Type B pancreatic cell (in vitro differentiated cells): ENCODE measurements at regions not wholly inside any gene's neighbourhood (a gene's known extent, or its start where the extent isn't known, plus 50 kb on each side); places are given as distances from the start of the nearest gene placed in this dataset.
"Not testable (repeated sequence)": the region's sequence is repeated elsewhere in the genome, so short reads cannot be mapped to it uniquely, and the experiment has no call there.

Experiments
- DNase-seq: peaks from one replicate; pipeline ENCODE4 v3.0.0; 2021; ENCODE audit warnings: mixed read lengths; ENCODE audit not compliant: unreplicated experiment; ENCODE audit errors: extremely low spot score
- H3K27ac Mint-ChIP-seq: 2 replicates; pipeline ENCODE4 v1.8.0; 2021; ENCODE audit warnings: mild to moderate bottlenecking, mixed read lengths
- H3K27me3 Mint-ChIP-seq: 2 replicates; pipeline ENCODE4 v1.8.0; 2021; ENCODE audit warnings: mixed read lengths
- H3K36me3 Mint-ChIP-seq: 2 replicates; pipeline ENCODE4 v1.8.0; 2021; ENCODE audit warnings: mixed read lengths
- H3K4me1 Mint-ChIP-seq: one replicate; pipeline ENCODE4 v1.8.0; 2021; ENCODE audit warnings: mixed read lengths; ENCODE audit not compliant: unreplicated experiment
- H3K4me3 Mint-ChIP-seq: 2 replicates; pipeline ENCODE4 v1.8.0; 2021; ENCODE audit warnings: mild to moderate bottlenecking, mixed read lengths
- H3K9me3 Mint-ChIP-seq: 2 replicates; pipeline ENCODE4 v1.8.0; 2021; ENCODE audit warnings: mixed read lengths
- CTCF ChIP-seq: fragments of 200-600 bp; sonication (generic); conservative IDR thresholded peaks from 2 replicates; pipeline ENCODE4 v1.5.0; 2021; ENCODE audit warnings: antibody characterized with exemption, mild to moderate bottlenecking

- H3K4me3 Mint-ChIP-seq = no peak overlapping the region
- no peak for DNase-seq
- peaks cover 15% of the 10 kb centered on the region for H3K27me3 Mint-ChIP-seq
Observed at GRCh38 chr2:221969830-221970144, 329.0 kb downstream of the PAX3 start.

GRCh38 chr2:221969087-221969829, 329.5 kb downstream of the PAX3 start:
- Mint-ChIP-seq H3K36me3 (no peaks in the 10 kb centered on the region), H3K4me3 (no peak overlapping the region), H3K9me3 (no peaks in the 10 kb centered on the region), H3K27me3 (peaks cover 15% of the 10 kb centered on the region), H3K4me1 (peaks cover 9% of the 10 kb centered on the region), H3K27ac (no peak overlapping the region)
- DNase-seq = no peak
- TF ChIP-seq CTCF = peak; percentile 89

More at GRCh38 chr2:221969830-221970144, 329.0 kb downstream of the PAX3 start:
- Mint-ChIP-seq H3K4me1 (peaks cover 9% of the 10 kb centered on the region), H3K27ac (no peak overlapping the region), H3K9me3 (no peaks in the 10 kb centered on the region), H3K36me3 (no peaks in the 10 kb centered on the region)
- TF ChIP-seq CTCF = no peak

DNA sequence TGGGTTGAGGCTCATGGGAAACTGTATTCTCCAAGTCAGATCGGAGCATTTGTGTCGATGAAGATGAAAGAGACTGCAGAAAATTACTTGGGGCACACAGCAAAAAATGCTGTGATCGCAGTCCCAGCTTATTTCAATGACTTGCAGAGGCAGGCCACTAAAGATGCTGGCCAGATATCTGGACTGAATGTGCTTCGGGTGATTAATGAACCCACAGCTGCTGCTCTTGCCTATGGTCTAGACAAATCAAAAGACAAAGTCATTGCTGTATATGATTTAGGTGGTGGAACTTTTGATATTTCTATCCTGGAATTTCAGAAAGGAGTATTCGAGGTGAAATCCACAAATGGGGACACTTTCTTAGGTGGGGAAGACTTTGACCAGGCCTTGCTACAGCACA, 336.6 kb downstream of the PAX3 start:
- H3K27me3 Mint-ChIP-seq = peaks cover 10% of the 10 kb centered on the region
- H3K27ac Mint-ChIP-seq = no peak overlapping the region
- no peak overlapping the region for H3K4me3 Mint-ChIP-seq
- TF ChIP-seq CTCF = no peak
- DNase-seq = no peak
- no peaks in the 10 kb centered on the region for H3K36me3 Mint-ChIP-seq
- peaks cover 4% of the 10 kb centered on the region for H3K9me3 Mint-ChIP-seq
- H3K4me1 Mint-ChIP-seq = peaks cover 9% of the 10 kb centered on the region

DNA sequence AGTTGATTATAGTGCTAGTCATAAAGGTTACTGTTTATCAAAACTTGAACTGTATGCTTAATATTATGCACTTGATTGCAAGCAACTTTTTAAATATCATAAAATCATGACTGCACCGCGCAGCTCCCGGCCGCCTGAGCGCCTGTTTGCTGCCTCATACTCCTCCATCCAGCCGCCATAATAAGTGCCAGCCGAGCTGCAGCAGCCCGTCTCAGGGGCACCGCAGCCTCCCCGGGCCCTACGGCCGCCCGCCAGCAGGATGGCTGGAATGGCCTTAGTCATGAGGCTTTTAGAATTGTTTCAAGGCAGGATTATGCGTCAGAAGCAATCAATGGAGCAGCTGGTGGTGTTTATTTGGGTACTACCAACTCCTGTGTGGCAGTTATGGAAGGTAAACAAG, 337.2 kb downstream of the PAX3 start:
- Mint-ChIP-seq H3K27me3 (peaks cover 10% of the 10 kb centered on the region), H3K27ac (no peak overlapping the region), H3K4me1 (peaks cover 7% of the 10 kb centered on the region), H3K4me3 (no peak overlapping the region), H3K9me3 (peaks cover 4% of the 10 kb centered on the region), H3K36me3 (no peaks in the 10 kb centered on the region)
- no peak for DNase-seq
- no peak for TF ChIP-seq CTCF

- H3K4me3 Mint-ChIP-seq = no peak overlapping the region
- DNase-seq = no peak
- H3K27ac Mint-ChIP-seq = no peak overlapping the region
- no peak for TF ChIP-seq CTCF
- H3K4me1 Mint-ChIP-seq = no peaks in the 10 kb centered on the region
- peaks cover 10% of the 10 kb centered on the region for H3K27me3 Mint-ChIP-seq
- no peaks in the 10 kb centered on the region for H3K36me3 Mint-ChIP-seq
- H3K9me3 Mint-ChIP-seq = peaks cover 4% of the 10 kb centered on the region
Observed at GRCh38 chr2:221958224-221958623, 340.6 kb downstream of the PAX3 start.

DNA sequence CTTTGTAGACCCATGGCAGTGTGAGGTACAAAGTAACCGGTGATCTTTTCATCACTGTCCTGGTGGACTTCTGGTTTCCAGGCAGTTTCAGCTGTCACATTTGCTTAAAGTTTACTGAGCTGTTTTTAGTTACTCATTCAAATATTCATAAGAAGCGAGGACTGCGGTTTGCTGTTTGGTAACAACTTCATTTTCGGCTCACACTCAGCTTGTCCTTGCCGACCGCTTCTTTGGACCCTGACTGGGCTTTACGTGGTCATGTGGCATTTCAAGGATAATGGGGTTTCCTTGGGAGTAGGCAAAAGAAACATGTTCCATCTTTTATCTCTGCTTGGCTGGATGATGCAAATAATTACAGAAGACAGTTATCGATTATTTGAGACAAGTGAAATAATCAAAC, 350.7 kb downstream of the PAX3 start:
- DNase-seq = no peak
- Mint-ChIP-seq H3K27me3 (peaks cover 7% of the 10 kb centered on the region), H3K27ac (no peak overlapping the region), H3K4me1 (peaks cover under 1% of the 10 kb centered on the region), H3K36me3 (no peaks in the 10 kb centered on the region), H3K4me3 (no peak overlapping the region), H3K9me3 (no peaks in the 10 kb centered on the region)
- TF ChIP-seq CTCF = no peak

DNA sequence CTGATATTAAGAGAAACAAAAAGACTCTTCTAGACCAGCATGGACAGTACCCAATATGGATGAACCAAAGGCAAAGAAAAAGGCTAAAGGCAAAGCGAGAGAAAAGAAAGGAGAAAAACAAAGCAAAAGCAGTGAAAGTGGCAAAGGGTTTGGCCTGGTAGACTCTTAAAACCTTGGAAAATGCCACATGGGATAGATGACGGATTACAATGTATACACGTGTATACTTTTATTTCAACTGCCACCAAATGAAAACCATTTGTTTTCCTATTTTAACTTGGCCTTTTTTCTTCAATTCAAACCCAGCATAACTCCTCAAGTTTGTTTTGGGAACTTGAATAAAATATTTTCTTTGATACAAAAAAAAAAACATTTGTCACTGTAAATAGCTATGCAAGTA, 354.3 kb downstream of the PAX3 start:
- H3K4me3 Mint-ChIP-seq, H3K27ac Mint-ChIP-seq, DNase-seq, H3K36me3 Mint-ChIP-seq, H3K4me1 Mint-ChIP-seq, H3K9me3 Mint-ChIP-seq, H3K27me3 Mint-ChIP-seq: not testable (repeated sequence)
